Right lobe of liver (tissue), 6 donors: ENCODE measurements at regions not wholly inside any gene's neighbourhood (a gene's known extent, or its start where the extent isn't known, plus 50 kb on each side); places are given as distances from the start of the nearest gene placed in this dataset.

Experiments
- ATAC-seq, 4 donors: fragments of 200-7000 bp; cut with Tn5 transposase; one replicate each; pipeline ENCODE4 v1.9.1; 2020; ENCODE audit warnings: mild to moderate bottlenecking in 4 of 4, moderate library complexity in 4 of 4
- DNase-seq, 3 donors: peaks; one replicate each; pipeline ENCODE4 v3.0.0-alpha.2; 2020
- H3K27ac ChIP-seq, 3 donors: fragments of 200-600 bp; one replicate each; pipeline ENCODE4 v1.8.0; 2022
- H3K27me3 ChIP-seq, 2 donors: fragments of 200-600 bp; one replicate each; pipeline ENCODE4 v1.8.0; 2022
- H3K36me3 ChIP-seq, 4 donors: fragments of 200-600 bp; sonication (generic) in 1 of 4; one replicate each; pipeline versions ENCODE4 v1.5.1 to v1.8.0; 2017 to 2022; ENCODE audit warnings: control low read depth in 1 of 4
- H3K4me1 ChIP-seq, 4 donors: fragments of 200-600 bp; sonication (generic) in 1 of 4; one replicate each; pipeline versions ENCODE4 v1.5.1 to v1.8.0; 2017 to 2022; ENCODE audit warnings: control low read depth in 1 of 4
- H3K4me3 ChIP-seq, 3 donors: fragments of 200-600 bp; one replicate each; pipeline ENCODE4 v1.8.0; 2022
- H3K9me3 ChIP-seq, 4 donors: fragments of 200-600 bp; sonication (generic) in 1 of 4; one replicate each; pipeline versions ENCODE4 v1.5.1 to v1.8.0; 2017 to 2022; ENCODE audit warnings: control low read depth in 1 of 4
- CTCF ChIP-seq, 4 donors: fragments of 200-600 bp in 3 of 4; fragments of 450-650 bp in 1 of 4; IDR thresholded peaks; one replicate each; pipeline versions ENCODE4 v1.5.1 to v1.8.0; 2016 to 2022; ENCODE audit warnings: antibody characterized with exemption in 4 of 4, mild to moderate bottlenecking in 2 of 4
- POLR2A ChIP-seq: fragments of 450-650 bp; IDR thresholded peaks from one replicate; pipeline ENCODE4 v1.6.1; 2017; ENCODE audit warnings: antibody characterized with exemption, mild to moderate bottlenecking
- WGBS: methylation state at CpG from one replicate; pipeline ENCODE4 v1.1.6; 2018; ENCODE audit warnings: low coverage, low lambda C conversion rate; ENCODE audit not compliant: insufficient coverage; ENCODE audit errors: missing lambda C conversion rate; 5-methylcytosine and 5-hydroxymethylcytosine counted together
- intact Hi-C, 2 donors: fragments of 100-400 bp; cut with DNase I; formaldehyde crosslinking; loops; one replicate each; pipeline versions ENCODE4 v1.11.2 to v1.14.1; 2022
- donor health status: DM: no; HTN: yes; CAD: no.
- donor health status: DM: no; HTN: no; CAD: no.
- donor health status: DM: no; HTN: no; CAD: no.
- donor health status: DM: no; HTN: yes; CAD: no.
- donor health status: DM: no; HTN: yes; CAD: no.

GRCh38 chr7:55279080-55279845, 85.9 kb upstream of the LANCL2 start:
- H3K4me1 ChIP-seq = no peaks in the 10 kb centered on the region
- ATAC-seq (peak in 1 of 4 donors; percentile 11), DNase-seq (no peak)
- no peaks in the 10 kb centered on the region for H3K36me3 ChIP-seq
- no peak overlapping the region for H3K4me3 ChIP-seq
- 33% methylated on average over 5 of the region's 14 CpGs for WGBS
- no peak for TF ChIP-seq CTCF (IDR thresholded peaks at IDR 0.05)
- TF ChIP-seq POLR2A = no peak
- H3K27ac ChIP-seq = no peak overlapping the region
- H3K9me3 ChIP-seq = no peaks in the 10 kb centered on the region
- H3K27me3 ChIP-seq = no peaks in the 10 kb centered on the region
- intact Hi-C loops = loop anchor here (5.0 to 10.0 kb wide), 3 partner anchors 136 to 313 kb away; no protein-coding TSS in a partner anchor

- ATAC-seq = peak; percentile 90 to 98 (median 95)
- Histone ChIP-seq H3K4me3 (no peak overlapping the region), H3K9me3 (no peaks in the 10 kb centered on the region), H3K27ac (no peak overlapping the region), H3K27me3 (no peaks in the 10 kb centered on the region), H3K36me3 (no peaks in the 10 kb centered on the region), H3K4me1 (no peaks in the 10 kb centered on the region)
- TF ChIP-seq POLR2A = no peak
- TF ChIP-seq CTCF (IDR thresholded peaks at IDR 0.05) = peak; percentile 59 to 70 (median 64)
- intact Hi-C loops = no loop called here
- WGBS = 3% methylated on average over 2 of the region's 3 CpGs
- DNase-seq = peak in 1 of 3 donors; percentile 65
Measured at GRCh38 chr7:55280031-55280454, 85.1 kb upstream of the LANCL2 start.

- Histone ChIP-seq H3K36me3 (no peaks in the 10 kb centered on the region), H3K27me3 (no peaks in the 10 kb centered on the region), H3K4me1 (no peaks in the 10 kb centered on the region), H3K9me3 (no peaks in the 10 kb centered on the region), H3K27ac (no peak overlapping the region), H3K4me3 (no peak overlapping the region)
- intact Hi-C loops = no loop called here
- ATAC-seq (no peak), DNase-seq (no peak)
- TF ChIP-seq CTCF (IDR thresholded peaks at IDR 0.05) (no peak), POLR2A (no peak)
- WGBS = 82% methylated on average over 2 of the region's 2 CpGs
Measured at GRCh38 chr7:55285665-55286064, 79.5 kb upstream of the LANCL2 start.

- Histone ChIP-seq H3K4me1 (no peaks in the 10 kb centered on the region), H3K4me3 (no peak overlapping the region), H3K27me3 (no peaks in the 10 kb centered on the region), H3K27ac (no peak overlapping the region), H3K36me3 (no peaks in the 10 kb centered on the region), H3K9me3 (no peaks in the 10 kb centered on the region)
- no peak for ATAC-seq
- no peak for DNase-seq
- intact Hi-C loops = no loop called here
- 66% methylated on average over 3 of the region's 3 CpGs for WGBS
- TF ChIP-seq POLR2A (no peak), CTCF (IDR thresholded peaks at IDR 0.05) (no peak)
Measured at GRCh38 chr7:55286666-55287065, 78.5 kb upstream of the LANCL2 start.
